ENCODE measurements at regions not wholly inside any gene's neighbourhood (a gene's known extent, or its start where the extent isn't known, plus 50 kb on each side); places are given as distances from the start of the nearest gene placed in this dataset.

DNA sequence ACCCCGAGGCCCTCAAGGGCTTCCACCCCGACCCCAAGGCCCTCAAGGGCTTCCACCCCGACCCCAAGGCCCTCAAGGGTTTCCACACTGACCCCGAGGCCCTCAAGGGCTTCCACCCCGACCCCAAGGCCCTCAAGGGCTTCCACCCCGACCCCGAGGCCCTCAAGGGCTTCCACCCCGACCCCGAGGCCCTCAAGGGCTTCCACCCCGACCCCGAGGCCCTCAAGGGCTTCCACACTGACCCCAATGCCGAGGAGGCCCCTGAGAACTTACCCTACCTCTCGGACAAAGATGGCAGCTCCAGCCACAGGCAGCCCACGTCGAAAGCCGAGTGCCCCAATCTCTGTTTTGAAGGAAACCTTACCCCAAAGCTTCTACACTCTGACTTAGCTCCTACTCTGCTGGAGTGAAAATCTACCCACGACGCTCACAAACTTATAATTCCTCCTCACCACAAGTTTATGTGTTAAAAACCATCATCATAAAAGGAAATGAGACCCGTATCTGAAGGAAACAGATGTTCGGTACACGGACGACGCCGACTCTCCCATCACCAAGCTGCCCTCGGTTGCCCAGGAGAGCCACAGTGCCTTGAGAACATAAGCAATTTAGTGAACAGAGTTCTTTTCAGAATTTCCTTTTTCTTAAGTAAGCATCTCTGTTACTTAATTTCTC is 61.2 kb upstream of the RPH3AL start:
- no peak for DNase-seq (ENCODE audit: low read depth in 4 of 4, low spot score in 3 of 4)

DNA sequence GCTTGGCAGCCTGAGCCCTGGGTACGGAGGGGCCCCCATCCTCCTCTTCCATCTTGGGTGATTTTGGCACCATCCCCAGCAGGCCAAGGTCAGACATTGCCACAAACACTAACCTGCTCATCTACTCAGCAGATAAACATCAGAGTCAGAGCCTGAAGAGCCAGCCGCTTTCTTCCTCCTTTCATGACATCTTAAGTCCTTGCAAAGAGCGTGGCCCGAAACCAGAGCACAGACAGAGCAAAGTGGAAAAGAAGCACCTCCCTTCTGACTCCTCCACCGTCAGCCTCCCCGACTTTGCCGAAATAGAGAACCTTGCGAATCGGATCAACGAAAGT is 60.4 kb upstream of the RPH3AL start:
- DNase-seq (ENCODE audit: low read depth in 4 of 4, low spot score in 3 of 4), result no peak

DNA sequence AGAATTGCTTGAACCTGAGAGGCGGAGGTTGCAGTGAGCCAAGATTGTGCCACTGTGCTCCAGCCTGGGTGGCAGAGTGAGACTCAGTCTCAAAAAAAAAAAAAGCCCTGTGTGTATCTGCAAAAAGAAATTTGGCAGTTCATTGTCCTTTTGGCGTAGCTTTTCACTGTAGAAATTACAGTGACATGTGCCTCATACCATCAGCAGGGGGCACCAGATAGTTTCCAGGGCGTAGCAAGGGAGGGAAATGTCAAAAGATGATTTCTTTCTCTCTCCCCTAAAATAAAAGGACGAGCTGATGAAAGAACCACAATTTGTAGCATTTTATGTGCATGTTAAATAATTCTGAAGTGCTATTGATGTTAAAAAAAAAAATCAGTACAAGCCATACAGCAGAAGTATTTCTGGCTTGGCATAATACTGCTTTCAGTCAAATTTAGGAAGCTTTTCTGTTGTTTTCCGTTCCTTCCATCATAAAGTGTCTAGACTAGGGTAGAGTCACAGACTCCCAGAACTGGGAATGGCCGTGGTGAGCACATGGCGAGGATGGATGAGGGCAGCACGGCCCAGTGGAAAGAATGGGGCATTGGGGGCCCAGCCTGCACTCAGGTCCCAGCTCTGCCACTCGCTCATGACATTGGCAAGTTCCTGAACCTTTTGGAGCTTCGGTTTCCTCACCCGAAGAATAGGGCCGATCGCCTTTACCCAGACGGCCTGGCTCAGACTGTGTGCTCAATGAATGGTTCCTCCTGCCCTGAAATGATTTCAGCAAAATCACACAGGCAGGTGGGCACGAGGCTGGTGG is 59.8 kb upstream of the RPH3AL start:
- DNase-seq (ENCODE audit: low read depth in 4 of 4, low spot score in 3 of 4), result no peak

DNA sequence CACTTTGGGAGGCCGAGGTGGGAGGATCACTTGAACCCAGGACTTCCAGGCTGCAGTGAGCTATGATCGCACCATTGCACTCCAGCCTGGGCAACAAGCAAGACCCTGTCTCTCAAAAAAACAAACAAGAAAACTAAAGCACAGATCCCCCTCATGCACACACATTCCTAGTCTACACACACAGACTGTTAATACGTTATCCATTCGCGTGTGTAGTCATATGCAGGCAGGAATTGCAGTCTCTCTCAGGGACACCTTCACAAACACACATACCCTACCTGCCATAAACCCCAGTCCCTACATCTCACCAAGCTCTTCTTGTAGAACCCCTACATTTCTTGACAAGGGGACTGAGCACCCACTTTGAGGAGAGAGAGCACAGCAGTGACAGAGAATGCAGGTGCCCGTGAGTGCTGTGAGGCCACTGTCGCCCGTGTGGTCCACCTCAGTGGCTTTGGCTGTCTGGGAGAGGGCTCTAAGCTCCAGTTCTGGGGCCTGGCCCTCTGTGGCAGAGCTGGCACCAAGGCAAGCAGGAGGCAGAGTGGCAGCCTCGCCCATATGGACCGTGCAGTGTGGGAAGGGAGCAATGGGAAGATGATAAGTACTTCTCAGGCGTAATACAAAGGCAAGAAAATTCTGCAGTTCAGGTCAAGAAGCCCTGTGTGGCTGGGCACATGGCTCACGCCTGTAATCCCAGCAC is 59.0 kb upstream of the RPH3AL start:
- DNase-seq (ENCODE audit: low read depth in 4 of 4, low spot score in 3 of 4), result no peak

DNA sequence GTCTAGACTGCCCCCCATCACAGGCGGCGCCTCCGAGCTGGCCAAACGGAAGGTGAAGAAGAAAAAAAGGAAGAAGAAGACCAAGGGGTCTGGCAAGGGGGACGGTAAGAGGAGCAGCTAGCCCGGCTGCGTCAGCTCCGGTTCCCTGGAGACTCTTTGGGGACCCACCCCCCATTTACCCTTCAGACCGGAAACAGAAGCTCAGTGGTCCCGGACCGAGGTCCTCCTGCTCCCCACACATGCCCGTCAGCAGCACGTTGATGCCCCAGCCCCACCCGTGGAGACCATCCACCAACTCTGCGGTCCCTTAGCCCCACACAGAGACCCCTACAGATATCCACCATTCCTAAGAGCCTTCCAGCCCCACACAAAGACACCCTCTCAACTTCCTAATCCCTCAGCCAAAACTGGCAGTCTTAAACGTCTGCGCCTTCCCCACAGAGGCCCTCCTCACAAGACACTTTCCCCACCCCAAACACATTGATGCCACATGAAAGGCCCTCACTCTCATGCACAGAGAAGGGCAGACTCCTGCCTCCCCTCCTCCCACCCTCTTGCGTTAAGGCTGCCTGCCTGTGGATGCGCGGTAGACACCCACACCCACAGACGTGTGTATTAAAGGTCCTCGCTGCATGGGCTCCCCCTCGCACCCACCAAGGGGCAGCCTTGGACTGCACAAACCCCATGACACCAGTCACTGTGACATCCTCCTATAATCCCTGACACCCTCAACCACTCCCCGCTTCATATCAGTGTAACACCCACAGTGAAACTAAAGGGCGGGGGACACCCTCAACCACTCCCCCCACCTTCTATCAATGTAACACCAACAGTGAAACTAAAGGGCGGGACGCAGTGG is 58.2 kb upstream of the RPH3AL start:
- no peak for DNase-seq (ENCODE audit: low read depth in 4 of 4, low spot score in 3 of 4)

DNA sequence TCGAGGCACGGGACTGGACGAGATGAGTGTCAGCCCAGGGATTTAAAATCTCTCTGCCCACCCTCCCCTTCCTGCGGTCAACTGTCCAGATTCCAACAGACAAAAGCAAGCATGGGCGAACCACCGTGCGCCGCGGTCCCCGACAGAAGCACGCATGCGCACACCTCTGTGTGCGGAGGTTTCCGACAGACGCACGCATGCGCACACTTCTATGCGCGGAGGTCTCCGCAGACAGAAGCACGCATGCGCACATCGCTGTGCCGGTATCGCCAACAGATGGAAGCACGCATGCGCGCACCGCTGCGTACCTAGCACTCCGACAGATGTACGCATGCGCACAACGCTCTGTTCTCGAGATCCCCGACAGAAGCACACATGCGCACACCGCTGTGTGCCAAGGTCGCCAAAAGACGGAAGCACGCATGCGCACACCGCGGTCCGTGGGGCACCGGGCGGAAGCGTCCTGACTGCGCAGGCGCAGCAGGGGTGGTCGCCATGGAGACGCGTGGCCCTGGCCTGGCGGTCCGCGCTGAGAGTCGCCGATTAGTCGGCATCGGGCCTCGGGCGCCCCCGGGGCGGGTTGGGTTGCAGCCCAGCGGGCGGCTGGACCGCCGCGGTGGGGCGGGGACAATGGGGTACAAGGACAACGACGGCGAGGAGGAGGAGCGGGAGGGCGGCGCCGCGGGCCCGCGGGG is 57.4 kb upstream of the RPH3AL start:
- peak; percentile 98 to 100 (median 99) for DNase-seq (ENCODE audit: low read depth in 4 of 4, low spot score in 3 of 4)

DNA sequence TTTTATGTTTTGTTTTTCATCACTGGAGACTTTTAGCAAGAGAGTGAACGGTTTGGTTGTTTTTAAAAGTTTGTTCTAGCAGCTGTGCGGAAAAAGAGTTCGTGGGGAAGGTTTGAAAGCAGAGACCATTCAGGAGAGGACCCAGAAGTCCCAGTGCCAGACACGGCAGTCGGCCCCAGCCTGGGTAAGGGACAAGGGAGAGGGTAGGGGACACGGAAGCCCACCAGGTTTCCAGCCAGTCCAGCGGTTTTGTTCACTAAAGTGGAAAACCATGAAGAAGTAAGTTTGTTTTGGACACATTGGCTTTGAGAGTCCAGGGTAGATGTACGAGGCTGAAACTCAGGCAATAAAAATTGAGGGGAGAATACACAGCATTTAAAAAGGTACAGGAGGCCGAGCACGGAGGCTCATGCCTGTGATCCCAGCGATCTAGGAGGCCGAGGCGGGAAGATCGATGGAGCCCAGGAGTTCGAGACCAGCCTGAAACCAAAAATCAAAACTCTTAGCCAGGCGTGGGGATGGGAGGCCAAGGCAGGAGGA is 56.8 kb upstream of the RPH3AL start:
- no peak for DNase-seq (ENCODE audit: low read depth in 4 of 4, low spot score in 3 of 4)

DNA sequence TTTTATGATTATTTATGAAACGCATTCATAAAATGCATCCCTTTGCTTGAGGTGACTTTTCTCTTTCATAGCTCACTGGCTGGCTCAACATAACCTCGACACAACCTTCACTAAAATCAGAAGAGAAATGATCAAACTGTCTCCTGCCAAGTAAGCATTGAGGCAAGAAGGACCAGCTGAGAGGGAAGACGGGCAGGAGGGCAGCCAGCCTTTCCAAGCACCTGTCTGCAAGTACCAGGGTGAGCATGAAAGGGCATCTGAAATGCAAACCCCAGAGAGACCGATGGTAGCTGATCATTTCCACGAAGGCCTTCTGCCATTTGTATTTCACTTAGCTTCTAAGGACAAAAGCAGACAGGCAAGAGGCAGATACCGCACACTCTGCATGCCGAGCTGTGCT is 52.1 kb upstream of the RPH3AL start:
- no peak for DNase-seq (ENCODE audit: low read depth in 4 of 4, low spot score in 3 of 4)
